ENCODE measurements at regions not wholly inside any gene's neighbourhood (a gene's known extent, or its start where the extent isn't known, plus 50 kb on each side); places are given as distances from the start of the nearest gene placed in this dataset.

- TF ChIP-seq ZNF275 (CRISPR knock-in tag; IDR thresholded peaks at IDR 0.05; ENCODE audit: borderline replicate concordance) (no peak), ATF3 (CRISPR knock-in tag; IDR thresholded peaks at IDR 0.05) (no peak), ZNF569 (CRISPR knock-in tag; IDR thresholded peaks at IDR 0.05; ENCODE audit: borderline replicate concordance) (no peak)
These were observed 49.8 kb upstream of the TDRD3 start (continued) for GRCh38 chr13:60347174-60347573.

Small RNA genes lying in the stretch of these regions (small RNA-seq; reads per million reads assigned to genes)
- gene AL359920.1 (ENCODE audit: insufficient read depth in 2 of 3, insufficient read length in 3 of 3, low read depth in 2 of 3, low replicate concordance in 1 of 3) = 0 reads per million in 3 experiments
